GM23338 (cell line): ENCODE measurements at regions not wholly inside any gene's neighbourhood (a gene's known extent, or its start where the extent isn't known, plus 50 kb on each side); places are given as distances from the start of the nearest gene placed in this dataset.

Experiments used
- CTCF ChIP-seq, 2 experiments: fragments of 200-600 bp in 1 of 2; sonication (generic) in 1 of 2; conservative IDR thresholded peaks; 2 replicates each; pipeline versions ENCODE4 v1.5.1 to v1.6.1; 2016 to 2017; ENCODE audit warnings: antibody characterized with exemption in 2 of 2, low read depth in 2 of 2, mild to moderate bottlenecking in 2 of 2, moderate library complexity in 1 of 2
- ETS1 ChIP-seq: IDR thresholded peaks from 2 replicates; pipeline ENCODE4 v1.6.1; 2016; ENCODE audit warnings: antibody characterized with exemption
- EZH2 ChIP-seq: fragments of 200-600 bp; sonication (generic); IDR thresholded peaks from one replicate; pipeline ENCODE4 v1.8.0; 2017; ENCODE audit warnings: antibody characterized with exemption, mild to moderate bottlenecking, low read depth; ENCODE audit not compliant: unreplicated experiment
- EZH2phosphoT487 ChIP-seq: fragments of 200-600 bp; sonication (generic); IDR thresholded peaks from one replicate; pipeline ENCODE4 v1.8.1; 2018; ENCODE audit warnings: antibody characterized with exemption; ENCODE audit not compliant: unreplicated experiment
- NANOG ChIP-seq: IDR thresholded peaks from 2 replicates; pipeline ENCODE4 v1.6.1; 2016; ENCODE audit warnings: antibody characterized with exemption, borderline replicate concordance
- POLR2AphosphoS5 ChIP-seq: IDR thresholded peaks from 2 replicates; pipeline ENCODE4 v1.6.1; 2016; ENCODE audit warnings: antibody characterized with exemption, low read depth
- REST ChIP-seq: IDR thresholded peaks from one replicate; pipeline ENCODE4 v1.6.1; 2018; ENCODE audit warnings: antibody characterized with exemption; ENCODE audit not compliant: unreplicated experiment
- STAT1 ChIP-seq: IDR thresholded peaks from one replicate; pipeline ENCODE4 v1.6.1; 2016; ENCODE audit warnings: antibody characterized with exemption; ENCODE audit not compliant: unreplicated experiment
- ZNF114 ChIP-seq: fragments of 250-450 bp; sonication (Bioruptor Pico); IDR thresholded peaks from 2 replicates; pipeline ENCODE4 v1.5.0; 2020; ENCODE audit warnings: mild to moderate bottlenecking, moderate library complexity
- ZNF462 ChIP-seq: fragments of 250-450 bp; sonication (Bioruptor Pico); IDR thresholded peaks from 2 replicates; pipeline ENCODE4 v1.5.0; 2020; ENCODE audit warnings: mild to moderate bottlenecking, moderate library complexity

GRCh38 chr9:20225826-20226225 lies 396.5 kb downstream of the MLLT3 start:
- no peak for TF ChIP-seq CTCF (conservative IDR thresholded peaks at IDR 0.05; ENCODE audit: low read depth in 2 of 2)
- TF ChIP-seq ETS1 = no peak
- no peak for TF ChIP-seq NANOG
- no peak for TF ChIP-seq REST
- no peak for TF ChIP-seq POLR2AphosphoS5
- TF ChIP-seq EZH2 = no peak
- no peak for TF ChIP-seq STAT1
- TF ChIP-seq ZNF462 (CRISPR knock-in tag) = no peak
- no peak for TF ChIP-seq EZH2phosphoT487
- no peak for TF ChIP-seq ZNF114 (CRISPR knock-in tag)
